ENCODE measurements at regions not wholly inside any gene's neighbourhood (a gene's known extent, or its start where the extent isn't known, plus 50 kb on each side); places are given as distances from the start of the nearest gene placed in this dataset.

GRCh38 chr11:112310848-112311247, 50.2 kb upstream of the PLET1 start:
- no peaks in the 10 kb centered on the region for H3K27me3 ChIP-seq
- H3K4me3 ChIP-seq, result no peak overlapping the region
- no peak for DNase-seq
- peaks cover 6% of the 10 kb centered on the region; the same call in 1 of the 2 replicates for H3K9me3 ChIP-seq
- no peaks in the 10 kb centered on the region for H3K36me3 ChIP-seq

GRCh38 chr11:112315057-112315720, 54.5 kb upstream of the PLET1 start:
- H3K36me3 ChIP-seq, result no peaks in the 10 kb centered on the region
- H3K27me3 ChIP-seq, result no peaks in the 10 kb centered on the region
- no peak overlapping the region for H3K4me3 ChIP-seq
- H3K9me3 ChIP-seq, result no peaks in the 10 kb centered on the region; the same call in 1 of the 2 replicates
- no peak for DNase-seq

- DNase-seq, result no peak
- Histone ChIP-seq H3K36me3 (no peaks in the 10 kb centered on the region), H3K4me3 (no peak overlapping the region), H3K9me3 (no peaks in the 10 kb centered on the region; the same call in 1 of the 2 replicates), H3K27me3 (no peaks in the 10 kb centered on the region)
Measured at GRCh38 chr11:112315861-112316739, 55.4 kb upstream of the PLET1 start.

GRCh38 chr11:112316971-112317370, 56.3 kb upstream of the PLET1 start:
- H3K27me3 ChIP-seq, result no peaks in the 10 kb centered on the region
- H3K4me3 ChIP-seq, result no peak overlapping the region
- no peak for DNase-seq
- H3K36me3 ChIP-seq, result no peaks in the 10 kb centered on the region
- H3K9me3 ChIP-seq, result no peaks in the 10 kb centered on the region; the same call in none of the 2 replicates

- no peaks in the 10 kb centered on the region; the same call in none of the 2 replicates for H3K9me3 ChIP-seq
- no peaks in the 10 kb centered on the region for H3K36me3 ChIP-seq
- no peaks in the 10 kb centered on the region for H3K27me3 ChIP-seq
- DNase-seq, result peak; percentile 53
- H3K4me3 ChIP-seq, result no peak overlapping the region
Measured at GRCh38 chr11:112318184-112318591, 57.5 kb upstream of the PLET1 start.

- H3K4me3 ChIP-seq, result no peak overlapping the region
- H3K36me3 ChIP-seq, result no peaks in the 10 kb centered on the region
- peaks cover 3% of the 10 kb centered on the region for H3K9me3 ChIP-seq
- no peaks in the 10 kb centered on the region for H3K27me3 ChIP-seq
- DNase-seq, result no peak
Measured at GRCh38 chr11:112318661-112319060, 58.0 kb upstream of the PLET1 start.

GRCh38 chr11:112320668-112321067, 60.0 kb upstream of the PLET1 start:
- peaks cover 5% of the 10 kb centered on the region for H3K9me3 ChIP-seq
- no peaks in the 10 kb centered on the region for H3K27me3 ChIP-seq
- no peak for DNase-seq
- no peaks in the 10 kb centered on the region for H3K36me3 ChIP-seq
- no peak overlapping the region for H3K4me3 ChIP-seq

GRCh38 chr11:112321501-112322172, 61.0 kb upstream of the PLET1 start:
- DNase-seq, result peak; percentile 47

GRCh38 chr11:112322173-112322790, 61.6 kb upstream of the PLET1 start:
- Histone ChIP-seq H3K27me3 (no peaks in the 10 kb centered on the region), H3K4me3 (no peak overlapping the region), H3K9me3 (peaks cover 13% of the 10 kb centered on the region), H3K36me3 (no peaks in the 10 kb centered on the region)
- no peak for DNase-seq

More at GRCh38 chr11:112321501-112322172, 61.0 kb upstream of the PLET1 start:
- Histone ChIP-seq H3K9me3 (peaks cover 8% of the 10 kb centered on the region), H3K27me3 (no peaks in the 10 kb centered on the region), H3K4me3 (no peak overlapping the region), H3K36me3 (no peaks in the 10 kb centered on the region)

- no peak for DNase-seq
- no peak overlapping the region for H3K4me3 ChIP-seq
- no peaks in the 10 kb centered on the region for H3K36me3 ChIP-seq
- H3K9me3 ChIP-seq, result no peaks in the 10 kb centered on the region; the same call in 1 of the 2 replicates
- H3K27me3 ChIP-seq, result no peaks in the 10 kb centered on the region
Measured at GRCh38 chr11:112334381-112334780, 73.7 kb upstream of the PLET1 start.

GRCh38 chr11:112336356-112336886, 75.8 kb upstream of the PLET1 start:
- H3K9me3 ChIP-seq, result no peaks in the 10 kb centered on the region; the same call in 1 of the 2 replicates
- H3K4me3 ChIP-seq, result no peak overlapping the region
- no peaks in the 10 kb centered on the region for H3K36me3 ChIP-seq
- no peaks in the 10 kb centered on the region for H3K27me3 ChIP-seq
- no peak for DNase-seq

GRCh38 chr11:112339566-112339965, 78.9 kb upstream of the PLET1 start:
- Histone ChIP-seq H3K4me3 (no peak overlapping the region), H3K9me3 (no peaks in the 10 kb centered on the region; the same call in 1 of the 2 replicates), H3K27me3 (no peaks in the 10 kb centered on the region), H3K36me3 (no peaks in the 10 kb centered on the region)
- DNase-seq, result no peak

- Histone ChIP-seq H3K27me3 (no peaks in the 10 kb centered on the region), H3K4me3 (no peak overlapping the region), H3K9me3 (no peaks in the 10 kb centered on the region), H3K36me3 (no peaks in the 10 kb centered on the region)
- no peak for DNase-seq
Measured at GRCh38 chr11:112343368-112344039, 82.8 kb upstream of the PLET1 start.

- H3K4me3 ChIP-seq, result no peak overlapping the region
- H3K36me3 ChIP-seq, result no peaks in the 10 kb centered on the region
- no peak for DNase-seq
- no peaks in the 10 kb centered on the region for H3K27me3 ChIP-seq
- H3K9me3 ChIP-seq, result no peaks in the 10 kb centered on the region
Measured at GRCh38 chr11:112344040-112344413, 83.4 kb upstream of the PLET1 start.

GRCh38 chr11:112345166-112345565, 84.5 kb upstream of the PLET1 start:
- Histone ChIP-seq H3K9me3 (no peaks in the 10 kb centered on the region), H3K27me3 (no peaks in the 10 kb centered on the region), H3K4me3 (no peak overlapping the region), H3K36me3 (no peaks in the 10 kb centered on the region)
- DNase-seq, result no peak

- Histone ChIP-seq H3K36me3 (no peaks in the 10 kb centered on the region), H3K27me3 (no peaks in the 10 kb centered on the region), H3K4me3 (no peak overlapping the region), H3K9me3 (no peaks in the 10 kb centered on the region)
- no peak for DNase-seq
Measured at GRCh38 chr11:112345706-112346105, 85.0 kb upstream of the PLET1 start.

Data from MG63 (cell line).